ENCODE measurements at regions not wholly inside any gene's neighbourhood (a gene's known extent, or its start where the extent isn't known, plus 50 kb on each side); places are given as distances from the start of the nearest gene placed in this dataset.

DNA sequence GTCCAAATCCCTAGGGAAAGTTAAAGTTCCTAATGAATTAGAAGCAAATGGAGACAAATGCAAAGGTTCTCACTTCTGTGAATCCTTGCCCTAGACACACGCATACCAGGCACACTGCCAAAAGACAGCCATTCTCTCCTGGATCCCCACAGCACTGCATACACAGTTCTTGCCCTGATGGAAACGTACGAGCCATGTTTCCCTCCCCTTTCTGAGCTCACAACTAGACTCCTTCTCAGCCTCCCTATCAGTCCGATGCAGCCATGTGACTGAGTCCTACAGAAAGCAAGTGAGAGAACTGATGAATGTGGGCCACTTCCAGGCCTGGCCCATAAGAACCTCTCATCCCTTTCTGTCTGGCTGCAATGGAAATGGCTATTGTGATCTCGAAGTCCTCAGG, 92.0 kb downstream of the ZNF608 start (continued):
- TF ChIP-seq ZNF121 (CRISPR knock-in tag; conservative IDR thresholded peaks at IDR 0.05) (no peak), ERF (CRISPR knock-in tag; IDR thresholded peaks at IDR 0.05) (no peak), CBFA2T2 (conservative IDR thresholded peaks at IDR 0.05) (peak; percentile 38), ZHX1 (conservative IDR thresholded peaks at IDR 0.05; ENCODE audit: low read length) (no peak), ZNF668 (CRISPR knock-in tag; IDR thresholded peaks at IDR 0.05) (no peak), HMGN3 (IDR thresholded peaks at IDR 0.05; ENCODE audit: borderline replicate concordance, extremely low read depth, insufficient read length, low read depth, low read length) (no peak), FOXM1 (IDR thresholded peaks at IDR 0.05; ENCODE audit: low read depth) (no peak), FOXM1 (CRISPR knock-in tag; IDR thresholded peaks at IDR 0.05; ENCODE audit: low read depth) (no peak), POU5F1 (IDR thresholded peaks at IDR 0.05; ENCODE audit: borderline replicate concordance, low read depth, low read length, partially characterized antibody) (no peak), SMAD4 (CRISPR knock-in tag; conservative IDR thresholded peaks at IDR 0.05) (no peak), CBFB (CRISPR knock-in tag; IDR thresholded peaks at IDR 0.05) (no peak), TEAD1 (CRISPR knock-in tag; IDR thresholded peaks at IDR 0.05) (no peak), NCOR1 (IDR thresholded peaks at IDR 0.05) (no peak; the same call in 1 of the 2 replicates), NFXL1 (CRISPR knock-in tag; IDR thresholded peaks at IDR 0.05) (no peak), SLC30A9 (CRISPR knock-in tag; IDR thresholded peaks at IDR 0.05) (no peak), RAD21 (CRISPR knock-in tag; conservative IDR thresholded peaks at IDR 0.05 in 1 of 2, IDR thresholded peaks at IDR 0.05 in 1 of 2) (no peak), MNT (conservative IDR thresholded peaks at IDR 0.05) (0 out of 4 replicates have a peak, but pooled peaks of 1 of the 2 experiments have one; percentile 55), PHF8 (IDR thresholded peaks at IDR 0.05; ENCODE audit: borderline replicate concordance, low read length) (no peak)
- TF ChIP-seq, protein P1, sequence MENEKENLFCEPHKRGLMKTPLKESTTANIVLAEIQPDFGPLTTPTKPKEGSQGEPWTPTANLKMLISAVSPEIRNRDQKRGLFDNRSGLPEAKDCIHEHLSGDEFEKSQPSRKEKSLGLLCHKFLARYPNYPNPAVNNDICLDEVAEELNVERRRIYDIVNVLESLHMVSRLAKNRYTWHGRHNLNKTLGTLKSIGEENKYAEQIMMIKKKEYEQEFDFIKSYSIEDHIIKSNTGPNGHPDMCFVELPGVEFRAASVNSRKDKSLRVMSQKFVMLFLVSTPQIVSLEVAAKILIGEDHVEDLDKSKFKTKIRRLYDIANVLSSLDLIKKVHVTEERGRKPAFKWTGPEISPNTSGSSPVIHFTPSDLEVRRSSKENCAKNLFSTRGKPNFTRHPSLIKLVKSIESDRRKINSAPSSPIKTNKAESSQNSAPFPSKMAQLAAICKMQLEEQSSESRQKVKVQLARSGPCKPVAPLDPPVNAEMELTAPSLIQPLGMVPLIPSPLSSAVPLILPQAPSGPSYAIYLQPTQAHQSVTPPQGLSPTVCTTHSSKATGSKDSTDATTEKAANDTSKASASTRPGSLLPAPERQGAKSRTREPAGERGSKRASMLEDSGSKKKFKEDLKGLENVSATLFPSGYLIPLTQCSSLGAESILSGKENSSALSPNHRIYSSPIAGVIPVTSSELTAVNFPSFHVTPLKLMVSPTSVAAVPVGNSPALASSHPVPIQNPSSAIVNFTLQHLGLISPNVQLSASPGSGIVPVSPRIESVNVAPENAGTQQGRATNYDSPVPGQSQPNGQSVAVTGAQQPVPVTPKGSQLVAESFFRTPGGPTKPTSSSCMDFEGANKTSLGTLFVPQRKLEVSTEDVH (IDR thresholded peaks at IDR 0.05; ENCODE audit: low read depth, partially characterized antibody) = no peak

Measured in K562 (cell line).